Activated T-cell treated with anti-CD3 and anti-CD28 coated beads, Interleukin-2, amount 50 U/mL, for 48 hours (primary cell): ENCODE measurements at regions not wholly inside any gene's neighbourhood (a gene's known extent, or its start where the extent isn't known, plus 50 kb on each side); places are given as distances from the start of the nearest gene placed in this dataset.
"Not testable (repeated sequence)": the region's sequence is repeated elsewhere in the genome, so short reads cannot be mapped to it uniquely, and the experiment has no call there.

ENCODE experiments used
- DNase-seq, 2 experiments: peaks; one replicate each; pipeline ENCODE4 v3.0.0-alpha.2; 2020

DNA sequence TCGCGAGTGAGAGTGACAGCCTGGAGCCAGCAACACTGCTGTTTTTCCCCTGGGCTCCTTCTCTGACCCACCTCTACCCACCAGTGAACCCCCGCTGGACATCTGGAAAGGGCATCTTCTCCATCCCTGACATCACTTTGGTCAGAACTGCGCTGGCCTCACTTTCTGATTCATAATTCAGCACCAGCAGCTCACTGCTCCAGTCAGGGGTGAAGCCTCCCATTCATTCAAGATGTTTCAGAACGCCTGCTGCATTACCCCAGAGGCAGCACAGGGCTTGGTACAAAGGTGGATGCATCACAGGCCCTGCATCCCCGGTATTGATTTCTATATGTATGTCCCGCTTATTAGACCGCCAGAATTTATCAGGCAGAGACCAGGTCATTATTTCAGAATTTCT, 182.8 kb upstream of the TSHZ3 start:
- DNase-seq: no peak

DNA sequence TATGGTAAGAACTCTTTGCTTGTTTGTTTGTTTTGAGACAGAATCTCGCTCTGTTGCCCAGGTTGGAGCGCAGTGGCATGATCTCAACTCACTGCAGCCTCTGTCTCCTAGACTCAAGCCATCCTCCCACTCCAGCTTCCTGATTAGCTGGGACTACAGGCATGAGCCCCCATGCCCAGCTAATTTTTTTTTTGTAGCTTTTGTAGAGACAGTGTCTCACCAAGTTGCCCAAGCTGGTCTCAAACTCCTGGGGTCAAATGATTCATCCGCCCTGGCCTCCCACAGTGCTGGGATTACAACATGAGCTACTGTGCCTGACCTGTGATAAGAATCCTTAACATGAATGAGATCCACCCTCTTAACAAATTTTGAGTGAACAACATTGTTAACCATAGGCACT, 183.9 kb upstream of the TSHZ3 start:
- DNase-seq: no peak

DNA sequence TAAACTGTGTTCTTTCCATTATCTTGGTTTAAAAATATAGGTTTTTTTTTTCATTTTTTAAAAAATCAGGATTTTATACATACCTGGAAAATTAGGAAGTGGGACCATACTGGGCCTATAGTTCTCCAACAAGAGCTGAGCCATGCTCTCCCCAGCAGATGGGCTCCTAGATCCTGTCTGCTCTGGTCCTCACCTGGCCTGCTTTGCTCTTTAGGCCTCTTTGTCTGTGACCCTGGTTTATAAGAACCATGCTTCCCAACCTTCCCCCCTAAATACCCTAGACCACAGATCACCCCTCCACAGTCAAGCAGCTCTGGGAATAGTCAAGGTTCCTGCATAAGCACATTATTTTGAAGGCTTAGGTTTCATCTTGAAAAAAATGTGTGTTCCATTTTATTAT, 185.0 kb upstream of the TSHZ3 start:
- no peak for DNase-seq

DNA sequence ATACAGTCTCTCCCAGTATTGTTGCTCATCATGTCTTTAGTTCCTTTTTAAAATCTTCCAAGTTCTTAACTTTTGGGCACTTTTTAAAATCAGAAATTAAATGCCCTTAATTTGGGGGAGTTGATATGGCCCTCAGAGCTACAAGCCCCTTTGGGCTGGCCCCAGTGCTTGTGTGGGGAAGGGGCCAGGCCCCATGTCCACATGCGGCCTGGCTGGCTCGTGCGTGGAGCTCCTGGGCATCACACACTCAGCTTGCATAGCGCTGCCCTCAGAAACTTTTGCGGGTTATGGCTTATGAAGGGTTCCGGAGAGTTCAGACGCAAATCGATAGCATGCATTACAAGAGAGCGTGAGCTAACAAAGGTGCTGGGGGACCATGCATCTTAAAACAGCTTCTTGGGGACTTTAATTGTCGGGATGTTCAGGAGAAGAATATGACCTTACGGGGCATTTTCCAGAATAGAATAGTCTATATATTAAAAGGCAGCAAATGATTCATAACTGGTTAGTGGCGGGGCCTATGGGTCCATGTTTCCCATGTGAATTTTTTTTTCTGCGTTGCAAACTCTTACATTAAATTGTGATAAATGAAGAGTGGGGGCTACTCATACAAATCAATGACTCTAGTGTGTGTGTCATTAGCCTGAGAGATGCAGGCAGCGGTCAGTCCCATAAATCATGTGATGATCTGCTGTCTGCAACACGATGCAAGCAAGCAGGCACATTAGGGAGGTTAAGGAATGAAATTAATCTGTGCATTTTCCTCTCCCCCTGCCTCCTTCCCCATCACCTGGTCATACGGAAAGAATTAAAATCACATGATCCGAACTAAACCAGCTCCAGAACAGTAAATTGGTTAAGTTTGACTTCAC, 185.8 kb upstream of the TSHZ3 start:
- DNase-seq: no peak

DNA sequence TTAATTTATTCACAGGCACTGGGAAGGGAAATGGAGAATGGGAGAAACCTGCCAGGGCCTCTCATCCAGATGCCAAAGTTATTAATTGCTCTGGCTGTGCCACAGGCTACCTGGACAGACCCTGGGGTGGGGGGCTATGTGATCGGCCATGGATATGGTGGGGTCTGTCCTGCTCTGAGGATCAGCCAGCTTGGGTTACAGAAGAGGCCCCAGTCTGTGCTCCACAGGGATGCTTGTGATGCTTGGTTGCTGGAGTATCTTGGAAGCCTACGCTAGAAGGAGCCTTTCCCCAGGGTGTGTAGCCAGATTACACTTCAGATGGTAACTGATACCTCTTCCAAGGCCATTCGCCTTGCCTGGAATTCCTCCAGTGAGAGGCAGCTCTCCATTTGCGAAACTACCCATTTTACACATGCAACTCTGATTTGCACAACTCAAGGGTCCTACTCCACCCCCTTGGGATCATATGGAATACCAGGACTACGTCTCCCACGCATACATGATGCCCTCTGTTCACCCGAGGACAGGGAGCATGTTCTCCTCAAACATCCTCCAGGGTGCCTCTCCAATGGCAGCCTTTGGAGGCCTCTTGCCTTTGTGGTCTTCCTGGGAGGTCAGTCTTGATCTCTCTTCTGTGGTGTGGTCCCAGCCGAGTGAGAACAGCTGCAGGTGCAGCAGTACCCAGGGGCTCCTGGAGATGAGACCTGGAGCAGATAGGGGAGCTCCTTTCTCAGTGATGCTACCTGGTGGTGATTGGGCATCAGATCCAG, 186.6 kb upstream of the TSHZ3 start:
- DNase-seq: no peak

DNA sequence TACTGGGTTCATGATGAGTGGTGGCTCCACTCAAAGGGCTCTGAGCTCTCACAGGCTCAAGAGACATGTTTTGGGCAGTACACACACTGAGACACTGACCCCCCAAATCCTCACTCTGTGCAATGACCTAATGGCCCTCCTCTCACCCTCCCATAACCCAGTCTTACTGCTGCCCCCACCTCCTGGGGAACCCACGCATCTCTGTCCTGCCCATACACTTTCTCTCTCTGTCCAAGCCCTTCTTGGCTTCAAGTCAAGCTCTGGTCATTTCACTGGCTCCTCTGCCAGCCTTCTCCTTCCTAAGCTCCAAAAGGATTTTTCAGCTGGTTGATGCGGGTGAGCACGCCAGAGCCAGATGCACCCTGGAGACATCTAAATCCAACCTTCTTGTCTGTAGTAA, 187.9 kb upstream of the TSHZ3 start:
- no peak for DNase-seq

DNA sequence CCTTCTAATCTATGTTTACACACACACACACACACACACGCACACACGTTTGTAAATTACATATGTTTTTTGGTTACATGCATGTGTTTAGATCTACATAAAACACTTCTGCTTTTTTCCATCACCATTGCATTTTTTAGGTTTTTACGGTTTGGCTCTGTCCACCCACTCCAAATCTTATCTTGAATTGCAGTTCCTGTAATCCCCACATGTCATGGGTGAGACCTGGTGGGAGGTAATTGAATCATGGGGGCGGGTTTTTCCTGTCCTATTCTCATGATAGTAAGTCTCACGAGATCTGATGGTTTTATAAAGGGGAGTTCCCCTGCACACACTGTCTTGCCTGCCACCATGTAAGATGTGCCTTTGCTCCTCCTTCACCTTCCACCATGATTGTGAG, 188.7 kb upstream of the TSHZ3 start:
- not testable (repeated sequence) for DNase-seq

- DNase-seq: no peak
Measured at GRCh38 chr19:31538879-31539278, 189.6 kb upstream of the TSHZ3 start.

DNA sequence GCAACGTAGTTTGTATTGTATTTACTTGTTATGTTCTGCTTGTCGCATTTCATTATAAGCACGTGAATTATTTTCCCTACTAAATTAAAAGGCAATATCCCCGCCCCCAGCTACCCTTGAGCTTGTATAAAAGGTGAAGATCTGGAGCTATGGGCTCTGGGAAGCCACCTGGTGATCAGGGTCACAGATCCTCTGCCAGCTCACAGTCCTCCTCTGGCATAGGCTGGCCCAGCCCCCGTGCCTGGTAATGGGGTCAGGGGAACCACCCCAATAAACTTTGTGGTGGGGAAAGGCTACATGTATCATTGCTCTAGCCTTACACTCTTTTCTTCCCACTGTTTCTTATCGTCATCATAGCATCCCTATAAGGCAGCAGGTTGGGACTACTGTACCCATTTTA, 190.2 kb upstream of the TSHZ3 start:
- no peak for DNase-seq

- DNase-seq: no peak
Measured at GRCh38 chr19:31541396-31541795, 192.2 kb upstream of the TSHZ3 start.

DNA sequence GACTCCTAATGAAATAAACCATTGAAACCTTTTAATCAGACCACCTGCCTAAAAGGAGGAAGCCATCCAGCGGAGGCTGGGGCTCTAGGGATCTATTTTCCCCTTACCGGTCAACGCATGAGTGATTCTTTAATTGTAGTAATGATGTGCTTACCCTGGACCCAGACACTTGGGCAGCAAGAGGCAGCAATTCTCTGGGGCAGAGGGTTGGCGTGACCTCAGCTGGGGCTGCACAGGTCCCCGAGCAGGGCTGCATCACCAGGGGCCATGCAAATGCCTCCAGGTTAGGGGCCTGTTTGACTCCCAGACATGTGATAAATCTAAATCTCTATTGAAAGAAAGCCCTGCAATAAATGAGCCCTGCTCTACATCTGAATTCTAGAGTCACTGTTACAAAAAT, 194.2 kb upstream of the TSHZ3 start:
- DNase-seq: no peak

DNA sequence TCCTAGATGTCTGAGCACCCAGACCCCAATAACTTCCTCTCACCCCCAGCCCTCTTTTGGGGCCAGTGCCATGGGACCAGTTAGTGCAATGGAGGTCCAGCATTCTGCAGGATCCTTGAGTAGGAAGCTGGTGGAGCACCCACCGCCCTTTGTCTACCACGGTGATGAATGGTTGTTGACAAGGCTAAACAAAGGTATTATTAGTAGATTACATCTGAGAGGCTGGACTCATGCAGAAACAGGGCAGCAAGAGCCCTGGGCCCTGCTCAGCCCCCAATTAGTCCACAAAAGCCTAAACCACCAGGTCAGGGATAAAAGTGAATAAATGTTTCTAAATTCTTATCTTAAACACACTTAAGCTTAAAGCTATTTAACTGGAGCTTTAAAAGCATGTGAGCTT, 196.5 kb upstream of the TSHZ3 start:
- DNase-seq: no peak

DNA sequence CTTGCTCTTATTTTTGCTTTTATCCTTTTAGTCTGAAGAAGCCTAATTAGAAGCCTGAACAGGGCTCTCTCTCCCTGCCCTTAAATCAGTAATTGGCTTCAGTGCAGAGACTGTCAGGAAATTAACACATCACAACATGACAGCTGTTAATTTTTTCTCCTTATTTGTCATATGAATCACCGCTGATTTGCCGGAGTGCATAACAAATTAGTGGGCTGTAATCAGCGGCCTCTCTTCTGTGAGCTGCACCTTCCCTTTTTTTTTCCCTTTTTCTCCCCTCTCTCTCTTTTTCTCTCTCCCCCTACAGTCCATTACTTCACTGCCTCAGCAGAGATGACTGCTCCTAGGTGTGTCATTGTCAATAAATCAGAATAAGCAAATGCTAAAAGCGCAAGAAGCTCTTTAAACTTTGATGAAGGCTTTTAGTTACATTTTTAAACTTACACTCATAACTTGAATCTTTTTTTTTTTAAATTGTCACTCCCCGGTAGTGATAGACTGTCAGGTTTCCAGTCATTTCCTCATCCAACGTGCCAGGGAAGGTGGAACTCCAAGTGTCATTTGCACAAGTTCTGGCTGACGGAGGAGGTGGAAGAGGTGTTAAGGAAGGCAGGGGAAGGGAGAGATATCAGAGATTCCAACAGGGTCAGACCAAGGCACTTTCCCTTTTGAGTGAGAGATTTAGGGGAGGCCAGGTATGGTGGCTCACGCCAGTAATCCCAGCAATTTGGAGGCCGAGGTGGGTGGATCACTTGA, 197.1 kb upstream of the TSHZ3 start:
- no peak for DNase-seq

DNA sequence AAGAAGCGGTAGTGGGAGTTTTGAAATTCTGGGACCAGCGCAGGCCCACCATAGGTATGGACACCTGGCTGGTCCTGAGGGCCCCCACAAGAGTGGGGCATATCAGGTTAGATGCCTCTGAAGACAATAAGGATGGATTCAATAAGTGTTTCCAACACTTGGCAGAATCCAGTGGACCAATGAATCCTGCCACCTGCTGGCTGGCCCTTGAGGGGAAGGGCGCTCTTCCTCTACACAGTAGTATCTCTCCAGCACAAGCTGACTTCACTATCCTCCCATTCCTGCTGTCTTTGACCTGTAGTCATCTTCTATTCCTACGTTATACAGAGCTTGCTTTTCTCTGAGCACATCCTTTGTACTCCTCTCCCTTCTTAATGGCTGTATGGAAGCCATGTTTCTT, 199.7 kb upstream of the TSHZ3 start:
- no peak for DNase-seq

- no peak for DNase-seq
Measured at GRCh38 chr19:31553112-31553845, 204.0 kb upstream of the TSHZ3 start.

- DNase-seq: no peak
Measured at GRCh38 chr19:31553846-31554215, 204.6 kb upstream of the TSHZ3 start.

- no peak for DNase-seq
Measured at GRCh38 chr19:31554360-31554759, 205.1 kb upstream of the TSHZ3 start.

DNA sequence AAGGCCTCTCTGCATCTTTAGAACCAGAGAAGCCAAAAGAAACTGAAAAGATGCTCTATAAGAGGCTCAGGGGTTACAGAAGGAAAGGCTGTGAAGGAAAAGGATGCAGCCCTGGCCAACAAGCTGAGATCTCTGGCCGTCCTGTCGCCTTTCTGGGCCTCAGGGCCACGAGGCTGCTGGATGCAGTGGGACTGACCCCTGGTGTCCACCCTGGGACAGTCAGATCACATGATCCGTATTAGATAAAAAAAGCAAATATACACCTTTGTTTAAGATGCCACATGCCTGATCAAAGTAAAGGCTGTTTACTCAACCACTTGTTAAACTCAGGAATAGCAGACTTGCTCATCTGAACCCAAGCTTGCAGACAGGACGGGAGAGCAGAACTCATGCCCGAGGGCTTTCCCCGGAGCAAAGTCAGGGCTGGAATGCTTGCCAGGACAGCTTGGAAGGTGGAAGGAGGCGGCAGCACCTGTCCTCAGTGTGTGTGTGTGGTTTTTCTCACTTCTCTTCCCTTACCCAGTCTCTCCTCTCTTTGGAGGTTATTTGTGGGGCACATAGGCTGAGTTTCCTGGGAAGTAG, 206.5 kb upstream of the TSHZ3 start:
- DNase-seq: no peak

- DNase-seq: no peak
Measured at GRCh38 chr19:31559494-31559893, 210.3 kb upstream of the TSHZ3 start.

- no peak for DNase-seq
Measured at GRCh38 chr19:31560086-31561060, 211.1 kb upstream of the TSHZ3 start.

- no peak for DNase-seq
Measured at GRCh38 chr19:31562966-31563612, 213.9 kb upstream of the TSHZ3 start.
